ENCODE measurements at regions not wholly inside any gene's neighbourhood (a gene's known extent, or its start where the extent isn't known, plus 50 kb on each side); places are given as distances from the start of the nearest gene placed in this dataset.

DNA sequence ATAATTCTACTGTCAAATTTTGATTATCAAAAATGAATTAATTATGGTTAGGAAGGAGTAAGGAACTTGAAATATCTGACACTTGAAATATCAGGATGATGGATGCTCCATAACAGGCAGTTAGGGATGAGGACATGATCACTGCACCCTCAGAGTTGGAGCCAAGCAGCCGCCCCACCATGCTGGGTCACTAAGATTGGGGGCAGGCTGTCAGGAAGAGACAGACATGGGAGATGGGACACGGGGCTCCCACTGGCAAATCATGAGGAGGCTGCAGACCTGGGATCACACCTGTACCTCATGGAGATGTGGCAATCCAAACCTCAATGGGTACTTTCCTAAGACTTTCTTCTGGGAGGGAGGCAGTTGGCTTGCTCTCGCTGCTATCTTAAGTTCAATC, 982.0 kb upstream of the ZEB2 start:
- Mint-ChIP-seq H3K27ac (no peak overlapping the region), H3K36me3 (no peaks in the 10 kb centered on the region), H3K4me3 (no peak overlapping the region), H3K27me3 (no peaks in the 10 kb centered on the region), H3K4me1 (no peaks in the 10 kb centered on the region), H3K9me3 (no peaks in the 10 kb centered on the region)

DNA sequence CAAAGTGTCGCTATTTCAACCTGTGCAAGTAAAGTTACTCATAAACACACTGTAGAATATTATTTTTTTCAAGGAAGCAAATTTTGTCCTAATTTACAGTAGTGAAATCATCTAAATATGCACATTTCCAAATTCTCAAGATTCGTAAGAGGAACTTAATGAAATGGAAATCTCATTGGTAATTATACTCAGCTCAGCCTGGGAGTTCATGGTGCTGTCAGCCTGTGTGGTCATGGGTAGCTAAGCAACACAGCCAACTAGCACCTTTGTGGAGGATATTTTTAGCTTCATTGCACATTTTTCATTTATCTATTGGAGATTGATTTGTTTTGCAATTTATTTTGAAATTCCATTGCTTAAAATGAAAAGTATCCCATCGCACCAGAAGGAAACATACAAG, 975.7 kb upstream of the ZEB2 start:
- no peak overlapping the region for H3K4me3 Mint-ChIP-seq
- peaks cover 3% of the 10 kb centered on the region for H3K9me3 Mint-ChIP-seq
- no peak overlapping the region for H3K27ac Mint-ChIP-seq
- H3K4me1 Mint-ChIP-seq = no peaks in the 10 kb centered on the region
- H3K27me3 Mint-ChIP-seq = no peaks in the 10 kb centered on the region
- no peaks in the 10 kb centered on the region for H3K36me3 Mint-ChIP-seq

DNA sequence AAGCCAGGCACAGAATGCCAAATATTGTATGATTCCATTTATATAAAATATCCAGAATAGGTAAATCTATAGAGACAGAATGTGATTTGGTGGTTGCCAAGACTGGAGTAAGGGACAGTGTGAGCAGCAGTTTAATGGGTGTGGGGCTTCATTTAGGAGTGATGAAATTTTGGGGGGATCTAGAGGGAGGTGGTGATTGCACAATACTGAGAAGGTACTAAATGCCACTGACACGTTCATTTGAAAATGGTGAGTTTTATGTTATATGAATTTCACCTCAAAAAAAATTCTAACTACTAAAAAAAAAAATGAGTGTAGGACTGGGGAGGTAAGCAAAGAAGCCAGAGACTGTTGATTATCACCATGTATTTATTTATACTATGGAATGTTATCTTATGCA, 974.5 kb upstream of the ZEB2 start:
- H3K27ac Mint-ChIP-seq = no peak overlapping the region
- H3K36me3 Mint-ChIP-seq = no peaks in the 10 kb centered on the region
- no peaks in the 10 kb centered on the region for H3K4me1 Mint-ChIP-seq
- no peaks in the 10 kb centered on the region for H3K27me3 Mint-ChIP-seq
- H3K9me3 Mint-ChIP-seq = peaks cover 3% of the 10 kb centered on the region
- no peak overlapping the region for H3K4me3 Mint-ChIP-seq

DNA sequence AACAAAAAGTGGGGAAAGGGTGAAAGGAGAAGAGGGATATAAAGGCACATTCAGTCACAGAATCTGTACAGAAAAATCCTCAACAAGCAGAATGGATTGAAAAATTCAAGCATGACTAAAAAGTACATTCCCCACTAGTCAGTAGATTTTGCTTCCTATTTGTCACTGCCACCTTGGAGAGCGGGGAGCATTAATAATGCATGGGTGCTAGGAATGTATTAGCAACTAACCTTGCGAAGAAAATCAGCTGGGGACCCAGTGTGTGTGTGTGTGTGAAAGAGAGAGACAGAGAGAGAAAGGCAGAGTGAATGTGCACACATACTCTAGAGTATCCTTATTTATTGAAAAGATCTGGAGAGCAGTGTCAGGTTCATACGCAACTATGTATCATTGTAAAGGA, 968.7 kb upstream of the ZEB2 start:
- no peaks in the 10 kb centered on the region for H3K9me3 Mint-ChIP-seq
- H3K27me3 Mint-ChIP-seq = no peaks in the 10 kb centered on the region
- no peak overlapping the region for H3K4me3 Mint-ChIP-seq
- no peak overlapping the region for H3K27ac Mint-ChIP-seq
- no peaks in the 10 kb centered on the region for H3K36me3 Mint-ChIP-seq
- H3K4me1 Mint-ChIP-seq = no peaks in the 10 kb centered on the region

- H3K27me3 Mint-ChIP-seq = no peaks in the 10 kb centered on the region
- H3K4me1 Mint-ChIP-seq = no peaks in the 10 kb centered on the region
- no peak overlapping the region for H3K27ac Mint-ChIP-seq
- H3K4me3 Mint-ChIP-seq = no peak overlapping the region
- H3K9me3 Mint-ChIP-seq = no peaks in the 10 kb centered on the region
- no peaks in the 10 kb centered on the region for H3K36me3 Mint-ChIP-seq
Observed at GRCh38 chr2:145484448-145485097, 964.7 kb upstream of the ZEB2 start.

DNA sequence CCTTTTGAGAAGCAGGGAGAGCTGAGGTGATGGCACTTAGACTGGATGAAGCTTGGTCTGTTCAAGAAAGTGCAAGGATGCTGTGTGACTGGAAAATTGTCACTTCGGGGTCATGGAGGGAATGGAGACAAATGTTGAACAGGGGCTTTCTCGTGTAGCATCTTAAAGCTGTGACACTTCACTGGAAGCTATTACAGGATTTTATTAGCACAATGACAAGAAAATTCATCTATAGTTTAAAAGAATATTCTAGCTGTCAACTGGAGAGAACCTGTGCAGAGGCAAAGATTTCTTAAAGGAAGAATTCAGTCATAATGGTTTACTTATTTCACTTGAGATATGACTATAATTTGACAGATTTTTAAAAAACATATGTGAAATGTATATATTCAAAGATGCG, 963.9 kb upstream of the ZEB2 start:
- Mint-ChIP-seq H3K27ac (no peak overlapping the region), H3K4me3 (no peak overlapping the region), H3K36me3 (no peaks in the 10 kb centered on the region), H3K27me3 (no peaks in the 10 kb centered on the region), H3K9me3 (no peaks in the 10 kb centered on the region), H3K4me1 (no peaks in the 10 kb centered on the region)

- no peak overlapping the region for H3K27ac Mint-ChIP-seq
- no peaks in the 10 kb centered on the region for H3K27me3 Mint-ChIP-seq
- no peaks in the 10 kb centered on the region for H3K4me1 Mint-ChIP-seq
- no peaks in the 10 kb centered on the region for H3K9me3 Mint-ChIP-seq
- no peaks in the 10 kb centered on the region for H3K36me3 Mint-ChIP-seq
- H3K4me3 Mint-ChIP-seq = no peak overlapping the region
Observed at GRCh38 chr2:145481334-145481922, 961.5 kb upstream of the ZEB2 start.

GRCh38 chr2:145464866-145465265, 944.9 kb upstream of the ZEB2 start:
- Mint-ChIP-seq H3K4me3 (no peak overlapping the region), H3K36me3 (no peaks in the 10 kb centered on the region), H3K4me1 (no peaks in the 10 kb centered on the region), H3K9me3 (no peaks in the 10 kb centered on the region), H3K27me3 (no peaks in the 10 kb centered on the region), H3K27ac (no peak overlapping the region)

DNA sequence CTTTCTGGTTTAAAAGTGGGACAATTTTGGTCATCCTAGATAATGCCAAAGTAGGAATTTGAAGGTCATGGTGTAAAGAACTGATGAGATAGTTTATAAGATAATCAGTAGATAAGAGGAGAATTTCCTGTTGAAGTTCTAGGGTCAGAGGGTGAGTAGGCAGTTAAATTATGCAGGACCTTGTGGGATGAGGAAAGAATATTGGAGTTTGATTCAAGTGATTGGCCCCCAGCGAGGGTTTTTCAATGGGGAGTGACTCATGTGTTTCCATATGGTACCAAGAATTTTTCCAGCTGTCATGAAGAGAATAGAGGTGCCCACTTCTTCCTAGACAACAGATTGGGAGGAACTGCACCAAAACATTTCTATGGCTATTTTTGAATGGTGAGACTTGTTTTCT, 940.2 kb upstream of the ZEB2 start:
- Mint-ChIP-seq H3K36me3 (no peaks in the 10 kb centered on the region), H3K4me3 (no peak overlapping the region), H3K27ac (no peak overlapping the region), H3K27me3 (no peaks in the 10 kb centered on the region), H3K9me3 (no peaks in the 10 kb centered on the region), H3K4me1 (no peaks in the 10 kb centered on the region)

- Mint-ChIP-seq H3K9me3 (peaks cover 6% of the 10 kb centered on the region), H3K4me3 (no peak overlapping the region), H3K27me3 (no peaks in the 10 kb centered on the region), H3K27ac (no peak overlapping the region), H3K36me3 (no peaks in the 10 kb centered on the region), H3K4me1 (no peaks in the 10 kb centered on the region)
Observed at GRCh38 chr2:145431181-145431951, 911.4 kb upstream of the ZEB2 start.

- no peak overlapping the region for H3K27ac Mint-ChIP-seq
Observed at GRCh38 chr2:145423809-145424208, 903.9 kb upstream of the ZEB2 start.

DNA sequence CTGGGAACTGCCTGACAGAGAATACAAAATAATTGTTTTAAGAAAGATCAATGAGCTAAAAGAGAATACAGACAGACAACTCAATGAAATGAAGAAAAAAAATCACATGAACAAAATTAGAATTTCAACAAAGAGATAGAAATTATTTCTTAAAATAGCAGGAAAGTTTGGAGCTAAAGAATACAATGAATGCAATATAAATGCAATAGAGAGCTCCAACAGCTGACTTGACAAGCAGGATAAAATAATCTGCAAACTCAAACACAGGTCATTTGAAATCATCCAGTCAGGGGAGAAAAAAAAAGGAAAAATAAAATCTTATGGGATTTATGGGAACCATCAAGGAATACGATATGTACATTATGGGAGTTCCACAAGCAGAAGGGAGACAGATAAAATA, 902.7 kb upstream of the ZEB2 start:
- H3K27ac Mint-ChIP-seq = no peak overlapping the region
- no peaks in the 10 kb centered on the region for H3K36me3 Mint-ChIP-seq
- H3K9me3 Mint-ChIP-seq = peaks cover 15% of the 10 kb centered on the region
- H3K4me1 Mint-ChIP-seq = no peaks in the 10 kb centered on the region
- H3K4me3 Mint-ChIP-seq = no peak overlapping the region
- no peaks in the 10 kb centered on the region for H3K27me3 Mint-ChIP-seq

More at GRCh38 chr2:145423809-145424208, 903.9 kb upstream of the ZEB2 start:
- H3K36me3 Mint-ChIP-seq = no peaks in the 10 kb centered on the region
- H3K4me1 Mint-ChIP-seq = no peaks in the 10 kb centered on the region
- H3K4me3 Mint-ChIP-seq = no peak overlapping the region
- no peaks in the 10 kb centered on the region for H3K27me3 Mint-ChIP-seq
- peaks cover 15% of the 10 kb centered on the region for H3K9me3 Mint-ChIP-seq

- no peak overlapping the region for H3K4me3 Mint-ChIP-seq
- H3K9me3 Mint-ChIP-seq = peaks cover 15% of the 10 kb centered on the region
- no peak overlapping the region for H3K27ac Mint-ChIP-seq
- no peaks in the 10 kb centered on the region for H3K36me3 Mint-ChIP-seq
- no peaks in the 10 kb centered on the region for H3K27me3 Mint-ChIP-seq
- H3K4me1 Mint-ChIP-seq = no peaks in the 10 kb centered on the region
Observed at GRCh38 chr2:145421841-145422240, 901.9 kb upstream of the ZEB2 start.

- H3K4me3 Mint-ChIP-seq = no peak overlapping the region
- H3K9me3 Mint-ChIP-seq = peaks cover 17% of the 10 kb centered on the region
- H3K27ac Mint-ChIP-seq = no peak overlapping the region
- H3K27me3 Mint-ChIP-seq = no peaks in the 10 kb centered on the region
- H3K36me3 Mint-ChIP-seq = no peaks in the 10 kb centered on the region
- peaks cover under 1% of the 10 kb centered on the region for H3K4me1 Mint-ChIP-seq
Observed at GRCh38 chr2:145416640-145417039, 896.7 kb upstream of the ZEB2 start.

- H3K36me3 Mint-ChIP-seq = no peaks in the 10 kb centered on the region
- H3K27me3 Mint-ChIP-seq = no peaks in the 10 kb centered on the region
- H3K4me1 Mint-ChIP-seq = peaks cover 11% of the 10 kb centered on the region
Observed at GRCh38 chr2:145415151-145415550, 895.2 kb upstream of the ZEB2 start.

DNA sequence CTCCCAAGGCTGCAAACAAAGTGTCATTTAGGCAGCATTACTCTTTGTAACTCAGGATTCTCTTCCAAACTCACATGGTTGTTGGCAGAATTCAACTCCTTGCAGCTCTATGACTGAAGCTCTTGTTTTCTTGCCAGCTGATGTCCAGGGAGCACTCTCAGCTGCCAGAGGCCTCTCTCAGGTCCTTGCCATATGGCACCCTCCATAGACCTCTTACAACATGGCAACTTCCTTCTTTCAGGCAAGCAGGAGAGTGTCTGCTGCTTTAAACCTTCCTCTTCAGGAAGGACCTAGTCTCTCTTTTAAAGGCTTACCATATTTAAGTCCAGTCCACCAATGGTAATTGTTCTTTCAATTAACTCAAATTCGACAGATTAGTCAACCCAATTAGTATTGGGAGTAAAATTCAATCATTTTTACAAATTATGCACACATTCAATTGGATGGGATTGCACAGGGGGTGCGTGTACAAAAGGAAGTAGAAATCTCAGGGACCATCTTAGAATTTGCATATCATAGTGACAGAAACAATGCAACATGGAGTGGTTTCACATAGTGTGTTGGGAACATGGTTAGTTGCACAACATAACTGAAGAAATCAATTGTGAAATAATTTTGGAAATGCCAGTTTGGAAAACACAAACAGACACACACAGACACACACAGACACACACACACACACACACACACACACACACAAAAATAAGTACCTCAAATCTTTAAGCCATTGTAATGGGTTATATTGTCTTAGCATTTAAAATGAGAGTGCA, 893.5 kb upstream of the ZEB2 start:
- H3K27ac Mint-ChIP-seq = no peak overlapping the region
- peaks cover 10% of the 10 kb centered on the region for H3K9me3 Mint-ChIP-seq
- H3K4me1 Mint-ChIP-seq = peaks cover 11% of the 10 kb centered on the region
- H3K4me3 Mint-ChIP-seq = no peak overlapping the region
- H3K36me3 Mint-ChIP-seq = no peaks in the 10 kb centered on the region
- H3K27me3 Mint-ChIP-seq = no peaks in the 10 kb centered on the region

More at GRCh38 chr2:145415151-145415550, 895.2 kb upstream of the ZEB2 start:
- H3K4me3 Mint-ChIP-seq = no peak overlapping the region
- no peak overlapping the region for H3K27ac Mint-ChIP-seq
- H3K9me3 Mint-ChIP-seq = peaks cover 10% of the 10 kb centered on the region

All from activated naive CD4-positive, alpha-beta T cell treated with anti-CD3 and anti-CD28 coated beads, Interleukin-2, amount 50 U/mL, for 24 hours (primary cell).